ENCODE measurements at regions not wholly inside any gene's neighbourhood (a gene's known extent, or its start where the extent isn't known, plus 50 kb on each side); places are given as distances from the start of the nearest gene placed in this dataset.

GRCh38 chr6:144665932-144666450 is 380.9 kb downstream of the UTRN start:
- peaks cover 9% of the 10 kb centered on the region; the same call in 1 of the 2 replicates for H3K27me3 ChIP-seq (ENCODE audit: insufficient read depth)
- ATAC-seq (no peak), DNase-seq (ENCODE audit: low spot score) (no peak)
- TF ChIP-seq ZNF462 (CRISPR knock-in tag; IDR thresholded peaks at IDR 0.05) = no peak
- TF ChIP-seq EZH2phosphoT487 (IDR thresholded peaks at IDR 0.05; ENCODE audit: unreplicated experiment) = no peak
- no peak for TF ChIP-seq CREB1 (CRISPR knock-in tag; IDR thresholded peaks at IDR 0.05; ENCODE audit: low read depth)
- no peak for TF ChIP-seq EZH2 (IDR thresholded peaks at IDR 0.05; ENCODE audit: low read depth, unreplicated experiment)
- no peak for TF ChIP-seq ZNF331 (CRISPR knock-in tag; IDR thresholded peaks at IDR 0.05; ENCODE audit: low read depth)
- TF ChIP-seq STAT1 (IDR thresholded peaks at IDR 0.05; ENCODE audit: unreplicated experiment) = no peak
- TF ChIP-seq ZNF114 (CRISPR knock-in tag; IDR thresholded peaks at IDR 0.05) = no peak
- no peak for TF ChIP-seq REST (IDR thresholded peaks at IDR 0.05; ENCODE audit: unreplicated experiment)
- TF ChIP-seq JUNB (IDR thresholded peaks at IDR 0.05; ENCODE audit: unreplicated experiment) = no peak
- no peak for TF ChIP-seq NANOG (IDR thresholded peaks at IDR 0.05; ENCODE audit: borderline replicate concordance)
- no peak for TF ChIP-seq ETS1 (IDR thresholded peaks at IDR 0.05)
- no peak overlapping the region for H3K27ac ChIP-seq (ENCODE audit: low read depth)
- H3K4me2 ChIP-seq = no peak overlapping the region
- H3K36me3 Mint-ChIP-seq (ENCODE audit: low read depth) = peaks cover 14% of the 10 kb centered on the region; the same call in 2 of the 3 replicates
- H3K4me3 ChIP-seq = no peak overlapping the region
- H3K9me2 ChIP-seq (ENCODE audit: insufficient read depth) = no peaks in the 10 kb centered on the region
- no peaks in the 10 kb centered on the region for H3F3A ChIP-seq (replicated peaks; ENCODE audit: low read depth)
- no peak overlapping the region for H3K27ac Mint-ChIP-seq
- peaks cover 78% of the 10 kb centered on the region for H3K79me2 ChIP-seq (replicated peaks; ENCODE audit: insufficient read depth)
- H3K4me3 Mint-ChIP-seq = no peak overlapping the region
- H3K4me1 ChIP-seq (ENCODE audit: insufficient read depth) = peaks cover 39% of the 10 kb centered on the region
- H4K20me1 ChIP-seq (replicated peaks; ENCODE audit: insufficient read depth) = no peaks in the 10 kb centered on the region
- H3K9me3 Mint-ChIP-seq = peaks cover 4% of the 10 kb centered on the region; the same call in 2 of the 3 replicates
- no peak overlapping the region for H2AFZ ChIP-seq
- peaks cover 7% of the 10 kb centered on the region; the same call in 1 of the 2 replicates for H3K36me3 ChIP-seq (ENCODE audit: insufficient read depth)
- peaks cover 20% of the 10 kb centered on the region for H3K4me1 Mint-ChIP-seq
- no peaks in the 10 kb centered on the region for H3K27me3 Mint-ChIP-seq (ENCODE audit: insufficient read depth, low read depth, poor library complexity)

All from GM23338 (cell line).